Superior temporal gyrus (tissue), 1 donor: ENCODE measurements at regions not wholly inside any gene's neighbourhood (a gene's known extent, or its start where the extent isn't known, plus 50 kb on each side); places are given as distances from the start of the nearest gene placed in this dataset.

ENCODE experiments used
- DNase-seq: peaks from one replicate; pipeline ENCODE4 v3.0.0-alpha.2; 2016; ENCODE audit errors: extremely low spot score

- DNase-seq: peak; percentile 42
Observed at GRCh38 chr7:31456646-31457368, 57.1 kb upstream of the ITPRID1 start.

GRCh38 chr7:31457551-31457950, 56.3 kb upstream of the ITPRID1 start:
- no peak for DNase-seq

GRCh38 chr7:31458203-31458602, 55.7 kb upstream of the ITPRID1 start:
- DNase-seq: no peak

DNA sequence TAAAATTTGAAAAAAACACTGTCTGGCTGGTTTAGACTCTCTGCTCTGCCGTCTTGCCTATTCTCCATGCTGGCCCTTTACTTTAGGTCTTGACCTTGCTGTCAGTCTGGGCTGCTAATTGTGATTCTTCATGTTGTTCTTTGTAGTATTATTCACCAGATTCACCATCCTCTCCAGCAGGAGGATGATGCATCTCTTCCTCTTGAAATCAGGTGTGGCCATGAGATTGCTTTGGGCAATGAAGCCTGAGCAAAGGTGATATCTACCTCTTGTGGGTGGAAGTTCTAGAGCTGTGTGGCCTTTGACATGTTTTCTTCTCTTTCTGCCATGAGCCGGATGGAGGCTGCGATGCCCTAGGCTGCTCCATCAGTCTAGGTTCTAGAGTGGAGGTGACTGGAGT, 51.3 kb upstream of the ITPRID1 start:
- no peak for DNase-seq
